ENCODE measurements at regions not wholly inside any gene's neighbourhood (a gene's known extent, or its start where the extent isn't known, plus 50 kb on each side); places are given as distances from the start of the nearest gene placed in this dataset.

DNA sequence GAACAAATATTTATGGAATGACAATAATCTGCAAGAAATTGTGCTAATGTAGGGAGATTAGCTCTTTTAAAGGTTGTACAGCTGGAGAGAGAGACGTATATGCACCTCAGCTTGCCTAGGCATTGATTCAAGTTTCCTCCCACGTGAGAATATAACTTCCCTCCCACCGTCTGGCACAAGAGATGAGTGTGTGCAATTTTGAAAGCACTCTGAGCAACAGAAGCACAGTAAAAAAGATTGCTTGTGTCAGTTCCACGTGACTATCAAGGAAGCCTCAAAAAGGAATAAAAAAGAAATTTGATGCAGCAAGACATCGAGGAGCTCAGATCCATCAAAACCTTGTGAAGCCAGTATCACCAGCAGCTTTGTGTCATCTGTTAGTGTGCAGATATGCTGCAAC lies 435.3 kb downstream of the TUSC7 start:
- Mint-ChIP-seq H3K27me3 (no peaks in the 10 kb centered on the region), H3K4me3 (no peak overlapping the region), H3K27ac (no peak overlapping the region), H3K4me1 (no peaks in the 10 kb centered on the region), H3K36me3 (ENCODE audit: low read depth) (no peaks in the 10 kb centered on the region)
- ATAC-seq, result no peak
- no peaks in the 10 kb centered on the region for H3K9me3 ChIP-seq (ENCODE audit: control insufficient read depth, low read length, poor library complexity, severe bottlenecking)
- DNase-seq, result no peak

DNA sequence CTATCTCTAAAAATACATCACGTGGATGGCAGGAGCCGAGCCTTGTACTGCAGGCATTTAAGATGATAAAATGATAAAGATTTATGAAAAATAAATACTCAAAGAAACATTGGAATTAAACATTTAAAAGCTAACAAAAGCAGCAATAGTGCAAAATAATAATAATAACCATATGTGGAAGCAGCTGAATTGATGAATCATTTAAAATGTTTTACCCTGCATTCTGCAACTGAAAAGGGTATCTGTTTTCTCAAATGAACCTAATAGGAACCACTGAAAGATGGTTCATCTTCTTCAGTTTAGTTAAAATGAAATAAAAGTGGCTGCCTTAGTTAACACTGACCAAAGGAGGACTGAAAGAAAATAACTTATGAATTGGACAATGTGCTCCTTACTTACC lies 436.1 kb downstream of the TUSC7 start:
- H3K9me3 ChIP-seq (ENCODE audit: control insufficient read depth, low read length, poor library complexity, severe bottlenecking), result no peaks in the 10 kb centered on the region
- Mint-ChIP-seq H3K36me3 (ENCODE audit: low read depth) (no peaks in the 10 kb centered on the region), H3K4me1 (no peaks in the 10 kb centered on the region), H3K27ac (no peak overlapping the region), H3K27me3 (no peaks in the 10 kb centered on the region), H3K4me3 (no peak overlapping the region)
- no peak for DNase-seq
- no peak for ATAC-seq

DNA sequence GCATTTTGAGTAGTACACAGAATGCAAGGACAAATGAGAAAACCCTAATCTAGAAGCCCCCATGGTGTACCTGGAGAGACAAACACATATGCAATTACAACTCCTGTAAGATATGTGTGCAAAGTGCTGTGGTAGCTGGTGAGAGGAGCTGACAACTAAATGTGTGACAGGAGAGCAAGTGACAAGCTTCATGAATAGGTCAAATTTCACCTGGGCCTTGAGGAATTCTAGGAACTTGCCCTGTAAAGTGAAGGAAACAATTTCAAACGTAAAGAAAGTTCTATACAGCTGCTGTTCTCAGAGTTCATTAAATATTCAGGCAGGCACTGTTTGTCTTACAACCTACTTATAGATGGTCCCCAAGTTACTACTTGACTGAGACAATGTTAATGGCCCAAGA lies 437.0 kb downstream of the TUSC7 start:
- no peak for ATAC-seq
- Mint-ChIP-seq H3K27ac (no peak overlapping the region), H3K27me3 (no peaks in the 10 kb centered on the region), H3K4me1 (no peaks in the 10 kb centered on the region), H3K4me3 (no peak overlapping the region), H3K36me3 (ENCODE audit: low read depth) (no peaks in the 10 kb centered on the region)
- DNase-seq, result no peak
- H3K9me3 ChIP-seq (ENCODE audit: control insufficient read depth, low read length, poor library complexity, severe bottlenecking), result no peaks in the 10 kb centered on the region

DNA sequence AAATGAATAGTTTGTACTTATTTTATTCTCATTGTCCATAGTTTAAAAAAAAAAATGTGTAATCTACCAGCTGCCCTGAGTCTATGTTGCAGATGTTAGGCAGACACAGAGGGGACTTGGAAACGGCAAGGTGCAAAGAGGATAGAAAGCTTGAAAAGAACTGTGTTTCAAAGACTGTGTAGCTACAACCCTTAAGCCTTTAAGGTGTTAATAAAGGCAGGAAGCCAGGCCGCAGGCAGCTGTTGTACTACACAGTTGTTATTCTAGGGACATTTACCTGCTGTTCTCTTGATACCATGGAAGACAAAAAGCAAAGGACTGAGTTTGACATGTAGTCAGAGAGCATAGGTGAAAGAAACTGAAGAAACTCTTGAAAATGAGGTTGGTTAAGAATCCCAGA lies 440.0 kb downstream of the TUSC7 start:
- ATAC-seq (no peak), DNase-seq (no peak)
- no peaks in the 10 kb centered on the region for H3K27me3 Mint-ChIP-seq
- no peaks in the 10 kb centered on the region for H3K4me1 Mint-ChIP-seq
- no peak overlapping the region for H3K27ac Mint-ChIP-seq
- no peaks in the 10 kb centered on the region for H3K9me3 ChIP-seq (ENCODE audit: control insufficient read depth, low read length, poor library complexity, severe bottlenecking)
- H3K36me3 Mint-ChIP-seq (ENCODE audit: low read depth), result no peaks in the 10 kb centered on the region
- no peak overlapping the region for H3K4me3 Mint-ChIP-seq

DNA sequence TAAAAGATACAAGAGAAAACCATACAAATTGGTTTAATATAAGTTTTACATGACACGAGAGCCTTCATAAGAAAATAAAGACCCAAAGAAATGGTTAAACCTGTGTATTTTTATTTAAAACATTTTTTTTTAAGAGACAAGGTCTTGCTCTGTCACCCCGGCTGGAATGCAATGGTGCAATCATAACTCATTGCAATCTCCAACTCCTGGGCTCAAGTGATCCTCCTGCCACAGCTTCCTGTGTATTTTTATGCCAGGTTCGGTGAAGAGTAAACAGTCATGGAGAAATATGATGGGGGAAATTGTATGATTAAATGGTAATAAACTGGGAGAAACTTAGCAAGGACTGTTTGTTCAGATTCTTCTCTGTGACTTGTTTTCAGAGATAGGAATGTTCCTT lies 441.0 kb downstream of the TUSC7 start:
- no peak overlapping the region for H3K4me3 Mint-ChIP-seq
- H3K4me1 Mint-ChIP-seq, result no peaks in the 10 kb centered on the region
- no peaks in the 10 kb centered on the region for H3K27me3 Mint-ChIP-seq
- no peaks in the 10 kb centered on the region for H3K9me3 ChIP-seq (ENCODE audit: control insufficient read depth, low read length, poor library complexity, severe bottlenecking)
- no peak overlapping the region for H3K27ac Mint-ChIP-seq
- DNase-seq, result no peak
- H3K36me3 Mint-ChIP-seq (ENCODE audit: low read depth), result no peaks in the 10 kb centered on the region
- no peak for ATAC-seq

DNA sequence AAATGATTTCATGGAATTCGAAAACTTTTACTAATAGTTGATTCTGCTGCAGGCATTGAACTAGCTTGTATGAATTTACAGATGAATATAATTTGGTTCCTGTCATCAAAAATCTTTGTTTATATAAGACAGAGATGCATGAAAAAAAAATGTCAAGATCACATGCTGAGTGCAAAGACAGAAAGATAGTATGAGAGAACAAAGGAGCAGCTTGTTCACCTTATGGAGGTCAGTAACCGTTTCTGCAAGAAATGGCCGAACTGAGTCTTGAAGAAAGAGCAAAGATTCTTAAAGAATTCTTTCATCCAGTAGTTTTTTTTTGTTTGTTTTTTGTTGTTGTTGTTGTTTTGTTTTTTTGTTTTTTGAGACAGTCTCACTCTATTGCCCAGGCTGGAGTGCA lies 450.6 kb downstream of the TUSC7 start:
- no peak for DNase-seq
- Mint-ChIP-seq H3K27me3 (no peaks in the 10 kb centered on the region), H3K36me3 (ENCODE audit: low read depth) (no peaks in the 10 kb centered on the region)

DNA sequence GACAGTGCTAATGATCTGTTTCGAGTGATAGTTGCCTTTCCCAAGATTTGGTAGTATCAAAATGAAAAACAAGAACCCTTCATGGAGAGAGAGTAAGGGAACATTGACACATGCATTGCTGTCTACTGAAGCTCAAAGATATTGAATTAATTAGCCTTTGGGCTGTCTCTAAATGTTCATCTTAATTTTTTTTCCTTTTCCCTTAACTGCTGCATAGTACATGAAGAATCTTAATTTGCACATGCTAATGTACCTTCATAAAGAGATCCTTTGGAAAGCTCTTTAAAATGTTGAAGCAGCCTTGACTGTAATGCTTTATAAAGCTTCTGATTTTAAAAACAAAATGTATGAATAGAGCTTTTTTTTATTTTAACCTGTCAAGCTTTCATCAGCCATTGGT lies 452.2 kb downstream of the TUSC7 start:
- ATAC-seq (no peak), DNase-seq (no peak)
- Mint-ChIP-seq H3K27ac (no peak overlapping the region), H3K4me1 (no peaks in the 10 kb centered on the region), H3K4me3 (no peak overlapping the region), H3K36me3 (ENCODE audit: low read depth) (no peaks in the 10 kb centered on the region), H3K27me3 (no peaks in the 10 kb centered on the region)
- no peaks in the 10 kb centered on the region for H3K9me3 ChIP-seq (ENCODE audit: control insufficient read depth, low read length, poor library complexity, severe bottlenecking)

More for the DNA sequence above, 450.6 kb downstream of the TUSC7 start:
- ATAC-seq, result no peak
- H3K9me3 ChIP-seq (ENCODE audit: control insufficient read depth, low read length, poor library complexity, severe bottlenecking), result no peaks in the 10 kb centered on the region
- H3K27ac Mint-ChIP-seq, result no peak overlapping the region
- H3K4me3 Mint-ChIP-seq, result no peak overlapping the region
- H3K4me1 Mint-ChIP-seq, result no peaks in the 10 kb centered on the region

DNA sequence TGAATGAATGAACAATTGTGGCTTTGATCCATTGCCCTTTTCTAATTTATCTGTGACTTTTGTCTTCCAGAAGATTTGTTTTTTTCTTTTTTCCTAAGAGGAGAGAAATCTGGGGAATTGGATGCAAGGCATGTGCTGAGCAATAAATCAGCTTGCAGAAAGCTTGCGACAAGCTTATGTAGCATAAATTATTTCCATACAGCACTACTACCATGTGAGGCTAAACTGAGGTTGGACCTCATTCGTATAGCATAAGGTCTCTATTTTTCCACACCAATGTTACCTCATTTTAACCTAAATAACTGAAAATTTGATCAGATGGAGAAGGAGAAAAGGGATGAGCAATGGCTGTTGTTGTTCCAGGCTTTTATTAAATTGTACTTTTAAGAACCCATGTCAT lies 455.6 kb downstream of the TUSC7 start:
- Mint-ChIP-seq H3K27me3 (no peaks in the 10 kb centered on the region), H3K4me1 (no peaks in the 10 kb centered on the region), H3K36me3 (ENCODE audit: low read depth) (no peaks in the 10 kb centered on the region), H3K4me3 (no peak overlapping the region), H3K27ac (no peak overlapping the region)
- DNase-seq, result no peak
- no peaks in the 10 kb centered on the region for H3K9me3 ChIP-seq (ENCODE audit: control insufficient read depth, low read length, poor library complexity, severe bottlenecking)
- no peak for ATAC-seq

DNA sequence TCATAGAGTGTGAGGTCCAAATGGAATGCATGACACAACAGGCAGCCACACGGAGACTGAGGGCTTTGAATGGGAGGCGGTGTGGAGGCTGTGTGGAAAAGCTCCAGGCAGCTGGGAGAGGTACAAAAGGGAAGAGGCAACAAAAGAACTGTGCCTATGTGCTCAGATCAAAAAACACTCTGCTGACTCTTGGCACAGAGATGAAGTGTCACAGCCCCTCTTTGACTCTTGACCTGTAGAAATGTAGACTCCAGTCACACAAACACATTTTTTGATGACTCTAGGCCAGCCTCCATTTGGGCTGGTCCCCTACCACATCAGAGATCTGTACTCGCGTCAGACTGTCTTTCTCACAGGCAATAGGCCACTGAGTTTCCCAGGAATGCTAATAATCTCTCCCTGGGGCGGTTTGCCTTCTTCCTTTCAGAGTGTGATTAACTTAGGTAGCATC lies 456.0 kb downstream of the TUSC7 start:
- no peaks in the 10 kb centered on the region for H3K9me3 ChIP-seq (ENCODE audit: control insufficient read depth, low read length, poor library complexity, severe bottlenecking)
- no peaks in the 10 kb centered on the region for H3K4me1 Mint-ChIP-seq
- no peak for ATAC-seq
- H3K4me3 Mint-ChIP-seq, result no peak overlapping the region
- DNase-seq, result no peak
- H3K27ac Mint-ChIP-seq, result no peak overlapping the region
- no peaks in the 10 kb centered on the region for H3K36me3 Mint-ChIP-seq (ENCODE audit: low read depth)
- no peaks in the 10 kb centered on the region for H3K27me3 Mint-ChIP-seq

DNA sequence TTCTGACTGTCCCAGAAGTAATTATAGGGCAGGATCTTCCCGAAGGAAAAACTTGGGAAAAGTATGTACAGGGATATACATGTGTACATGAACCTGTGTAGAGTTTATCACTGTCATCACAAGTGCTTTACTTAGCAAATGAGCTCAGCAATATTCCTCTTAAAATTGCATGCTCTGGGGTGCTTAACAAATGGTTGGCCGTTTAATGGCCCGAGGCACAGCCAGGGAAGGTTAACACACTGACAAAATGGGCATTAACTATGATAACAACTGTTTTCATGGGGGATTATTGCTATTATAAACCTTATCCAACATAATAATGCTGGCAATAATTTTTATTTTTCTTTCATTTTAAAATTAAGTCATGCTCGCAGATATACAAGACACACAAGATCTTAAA lies 459.3 kb downstream of the TUSC7 start:
- H3K36me3 Mint-ChIP-seq (ENCODE audit: low read depth), result no peaks in the 10 kb centered on the region

DNA sequence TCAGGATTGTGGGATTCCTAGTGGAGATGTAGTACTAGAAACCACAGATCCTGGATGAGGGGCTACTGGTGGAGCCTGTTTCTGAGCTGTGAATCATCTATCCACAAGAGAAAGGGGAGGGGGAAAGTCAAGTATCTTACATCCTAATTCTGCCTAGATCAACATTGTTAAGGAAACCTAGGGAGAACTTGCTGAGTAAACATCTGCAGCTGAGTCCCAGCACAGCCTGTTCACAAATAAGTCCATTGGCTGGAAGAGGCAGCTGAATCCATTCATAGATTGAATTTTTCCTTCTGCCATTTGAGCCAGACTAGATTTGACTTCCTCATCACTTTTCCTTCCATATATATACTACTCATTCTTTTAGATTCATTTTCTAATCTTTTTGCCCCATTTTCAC lies 460.5 kb downstream of the TUSC7 start:
- no peaks in the 10 kb centered on the region for H3K9me3 ChIP-seq (ENCODE audit: control insufficient read depth, low read length, poor library complexity, severe bottlenecking)
- no peaks in the 10 kb centered on the region for H3K36me3 Mint-ChIP-seq (ENCODE audit: low read depth)
- H3K27me3 Mint-ChIP-seq, result no peaks in the 10 kb centered on the region
- H3K27ac Mint-ChIP-seq, result no peak overlapping the region
- no peak for DNase-seq
- no peaks in the 10 kb centered on the region for H3K4me1 Mint-ChIP-seq
- no peak for ATAC-seq
- no peak overlapping the region for H3K4me3 Mint-ChIP-seq

More for the DNA sequence above, 459.3 kb downstream of the TUSC7 start:
- H3K9me3 ChIP-seq (ENCODE audit: control insufficient read depth, low read length, poor library complexity, severe bottlenecking), result no peaks in the 10 kb centered on the region
- no peaks in the 10 kb centered on the region for H3K4me1 Mint-ChIP-seq
- H3K27ac Mint-ChIP-seq, result no peak overlapping the region
- H3K27me3 Mint-ChIP-seq, result no peaks in the 10 kb centered on the region
- no peak for ATAC-seq
- DNase-seq, result no peak
- no peak overlapping the region for H3K4me3 Mint-ChIP-seq

DNA sequence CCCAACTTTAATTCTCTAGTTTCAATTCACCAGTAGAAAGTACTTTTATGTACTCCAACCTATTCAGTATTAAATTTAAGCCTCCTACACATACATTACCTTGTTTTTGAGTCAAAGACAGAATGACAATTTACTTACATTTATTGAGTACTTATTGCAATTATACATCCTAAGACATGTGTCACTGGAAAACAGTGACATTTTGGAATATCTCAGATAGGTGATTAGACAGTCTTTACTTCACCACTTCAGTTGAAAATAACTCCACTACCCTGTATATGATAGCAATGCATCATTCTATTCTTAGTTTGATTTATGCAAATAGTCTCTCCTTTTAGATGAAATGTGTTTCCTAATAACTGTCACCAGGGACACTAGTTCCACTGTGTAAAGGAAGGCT lies 461.5 kb downstream of the TUSC7 start:
- no peaks in the 10 kb centered on the region for H3K4me1 Mint-ChIP-seq
- no peak for ATAC-seq
- no peak overlapping the region for H3K27ac Mint-ChIP-seq
- no peaks in the 10 kb centered on the region for H3K36me3 Mint-ChIP-seq (ENCODE audit: low read depth)
- H3K9me3 ChIP-seq (ENCODE audit: control insufficient read depth, low read length, poor library complexity, severe bottlenecking), result no peaks in the 10 kb centered on the region
- DNase-seq, result no peak
- no peak overlapping the region for H3K4me3 Mint-ChIP-seq
- H3K27me3 Mint-ChIP-seq, result no peaks in the 10 kb centered on the region

DNA sequence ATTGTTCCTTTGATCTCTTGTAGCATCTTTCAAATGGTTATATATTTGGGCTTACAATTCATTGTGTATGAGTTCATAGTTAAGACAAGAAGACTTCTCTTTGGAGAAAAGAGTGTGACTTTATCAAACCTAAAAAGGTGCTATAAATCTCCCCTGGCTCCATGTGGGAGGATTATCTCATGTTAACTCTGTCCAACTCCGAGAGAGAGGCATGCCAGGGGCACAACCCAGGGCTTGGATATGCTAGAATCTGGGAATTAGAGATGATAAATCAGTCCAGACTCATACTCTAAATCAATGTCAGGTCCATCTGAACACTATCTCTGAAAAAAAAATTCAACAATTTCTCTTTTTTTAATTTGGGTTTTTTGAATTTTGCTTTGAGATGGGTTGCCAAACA lies 462.8 kb downstream of the TUSC7 start:
- H3K27me3 Mint-ChIP-seq, result no peaks in the 10 kb centered on the region
- ATAC-seq, result no peak
- no peaks in the 10 kb centered on the region for H3K36me3 Mint-ChIP-seq (ENCODE audit: low read depth)
- no peaks in the 10 kb centered on the region for H3K4me1 Mint-ChIP-seq
- no peak overlapping the region for H3K4me3 Mint-ChIP-seq
- no peaks in the 10 kb centered on the region for H3K9me3 ChIP-seq (ENCODE audit: control insufficient read depth, low read length, poor library complexity, severe bottlenecking)
- H3K27ac Mint-ChIP-seq, result no peak overlapping the region
- no peak for DNase-seq

DNA sequence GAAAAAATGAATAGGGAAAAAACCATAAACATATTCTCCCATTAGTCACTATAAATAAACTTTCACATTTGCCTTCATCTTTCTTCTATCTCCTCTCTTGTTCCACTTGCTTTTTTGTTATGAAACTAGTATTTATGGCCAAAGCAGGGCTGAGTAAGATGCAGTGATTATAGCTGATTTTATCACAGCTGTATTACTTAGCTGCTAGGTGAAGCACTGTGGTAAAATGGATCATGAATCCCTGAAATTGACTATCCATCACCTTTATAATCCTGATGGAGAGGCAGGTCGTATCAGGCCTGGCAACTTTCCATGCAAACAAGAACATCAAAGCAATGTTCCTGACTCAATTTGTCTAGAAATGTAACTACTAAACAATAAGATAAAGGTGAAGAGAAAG lies 471.6 kb downstream of the TUSC7 start:
- no peaks in the 10 kb centered on the region for H3K36me3 Mint-ChIP-seq (ENCODE audit: low read depth)
- ATAC-seq (no peak), DNase-seq (no peak)
- H3K27ac Mint-ChIP-seq, result no peak overlapping the region
- no peaks in the 10 kb centered on the region for H3K4me1 Mint-ChIP-seq
- no peak overlapping the region for H3K4me3 Mint-ChIP-seq
- no peaks in the 10 kb centered on the region for H3K27me3 Mint-ChIP-seq
- H3K9me3 ChIP-seq (ENCODE audit: control insufficient read depth, low read length, poor library complexity, severe bottlenecking), result no peaks in the 10 kb centered on the region

DNA sequence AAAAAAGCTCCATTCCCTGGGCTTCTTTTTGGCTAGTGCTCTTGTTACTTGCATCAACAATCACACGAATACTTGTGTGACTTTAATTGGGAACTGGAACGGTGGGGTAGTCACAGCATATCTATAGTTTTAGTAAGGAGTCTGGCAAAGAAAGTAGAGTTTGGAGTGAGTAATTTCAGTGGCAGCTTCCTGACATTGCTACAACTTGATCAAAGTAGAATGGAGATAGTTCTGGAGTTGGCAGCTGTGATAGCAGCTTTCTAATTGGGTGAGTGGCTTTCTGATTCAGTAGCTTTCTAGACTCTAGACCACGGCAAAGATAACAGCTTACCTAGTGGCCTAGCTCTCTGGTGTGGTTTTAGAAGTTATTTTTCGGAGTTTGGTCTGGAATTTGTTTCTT lies 475.0 kb downstream of the TUSC7 start:
- H3K4me1 Mint-ChIP-seq, result no peaks in the 10 kb centered on the region
- H3K27me3 Mint-ChIP-seq, result no peaks in the 10 kb centered on the region
- DNase-seq, result no peak
- H3K36me3 Mint-ChIP-seq (ENCODE audit: low read depth), result no peaks in the 10 kb centered on the region
- H3K4me3 Mint-ChIP-seq, result no peak overlapping the region
- no peak overlapping the region for H3K27ac Mint-ChIP-seq
- ATAC-seq, result no peak
- H3K9me3 ChIP-seq (ENCODE audit: control insufficient read depth, low read length, poor library complexity, severe bottlenecking), result no peaks in the 10 kb centered on the region
